ENCODE measurements at regions not wholly inside any gene's neighbourhood (a gene's known extent, or its start where the extent isn't known, plus 50 kb on each side); places are given as distances from the start of the nearest gene placed in this dataset.

GRCh38 chr1:234752927-234753326 lies 142.9 kb upstream of the IRF2BP2 start:
- in situ Hi-C loops (cut with HindIII; ENCODE audit: low sequenced_read_pairs): no loop called here
- no peak overlapping the region for H3K4me3 ChIP-seq (ENCODE audit: low read depth, low read length)
- no peak for DNase-seq (ENCODE audit: low read depth)
- TF ChIP-seq CTCF (IDR thresholded peaks at IDR 0.05; ENCODE audit: low read depth, low read length, missing control alignments): no peak

GRCh38 chr1:234751678-234752077 lies 141.7 kb upstream of the IRF2BP2 start:
- in situ Hi-C loops (cut with HindIII; ENCODE audit: low sequenced_read_pairs): no loop called here
- no peak for DNase-seq (ENCODE audit: low read depth)
- H3K4me3 ChIP-seq (ENCODE audit: low read depth, low read length): no peak overlapping the region
- no peak for TF ChIP-seq CTCF (IDR thresholded peaks at IDR 0.05; ENCODE audit: low read depth, low read length, missing control alignments)

GRCh38 chr1:234750922-234751627 lies 141.1 kb upstream of the IRF2BP2 start:
- H3K4me3 ChIP-seq (ENCODE audit: low read depth, low read length): no peak overlapping the region
- no peak for TF ChIP-seq CTCF (IDR thresholded peaks at IDR 0.05; ENCODE audit: low read depth, low read length, missing control alignments)
- DNase-seq (ENCODE audit: low read depth): no peak
- in situ Hi-C loops (cut with HindIII; ENCODE audit: low sequenced_read_pairs): no loop called here

- TF ChIP-seq CTCF (IDR thresholded peaks at IDR 0.05; ENCODE audit: low read depth, low read length, missing control alignments): no peak
- DNase-seq (ENCODE audit: low read depth): no peak
- H3K4me3 ChIP-seq (ENCODE audit: low read depth, low read length): no peak overlapping the region
- in situ Hi-C loops (cut with HindIII; ENCODE audit: low sequenced_read_pairs): no loop called here
Observed at GRCh38 chr1:234748713-234749112, 138.7 kb upstream of the IRF2BP2 start.

GRCh38 chr1:234748066-234748465 lies 138.1 kb upstream of the IRF2BP2 start:
- no peak overlapping the region for H3K4me3 ChIP-seq (ENCODE audit: low read depth, low read length)
- no peak for TF ChIP-seq CTCF (IDR thresholded peaks at IDR 0.05; ENCODE audit: low read depth, low read length, missing control alignments)
- in situ Hi-C loops (cut with HindIII; ENCODE audit: low sequenced_read_pairs): no loop called here
- no peak for DNase-seq (ENCODE audit: low read depth)

- in situ Hi-C loops (cut with HindIII; ENCODE audit: low sequenced_read_pairs): no loop called here
- H3K4me3 ChIP-seq (ENCODE audit: low read depth, low read length): no peak overlapping the region
- TF ChIP-seq CTCF (IDR thresholded peaks at IDR 0.05; ENCODE audit: low read depth, low read length, missing control alignments): no peak
- no peak for DNase-seq (ENCODE audit: low read depth)
Observed at GRCh38 chr1:234746798-234747196, 136.8 kb upstream of the IRF2BP2 start.

Data from astrocyte of the cerebellum (primary cell).